H4 (cell line): ENCODE measurements at regions not wholly inside any gene's neighbourhood (a gene's known extent, or its start where the extent isn't known, plus 50 kb on each side); places are given as distances from the start of the nearest gene placed in this dataset.
"Not testable (repeated sequence)": the region's sequence is repeated elsewhere in the genome, so short reads cannot be mapped to it uniquely, and the experiment has no call there.

Source experiments
- DNase-seq: peaks from one replicate; pipeline ENCODE4 v3.0.0-alpha.2; 2015; ENCODE audit warnings: low spot score

GRCh38 chr21:27382404-27382803 is 415.5 kb upstream of the ADAMTS5 start:
- DNase-seq, result no peak

GRCh38 chr21:27380303-27380702 is 413.4 kb upstream of the ADAMTS5 start:
- no peak for DNase-seq

- no peak for DNase-seq
Observed at GRCh38 chr21:27379354-27379753, 412.5 kb upstream of the ADAMTS5 start.

GRCh38 chr21:27372381-27372780 is 405.5 kb upstream of the ADAMTS5 start:
- DNase-seq, result no peak

- no peak for DNase-seq
Observed at GRCh38 chr21:27371975-27372331, 405.1 kb upstream of the ADAMTS5 start.

- DNase-seq, result no peak
Observed at GRCh38 chr21:27371115-27371974, 404.5 kb upstream of the ADAMTS5 start.

- no peak for DNase-seq
Observed at GRCh38 chr21:27369978-27370571, 403.2 kb upstream of the ADAMTS5 start.

- no peak for DNase-seq
Observed at GRCh38 chr21:27369234-27369633, 402.3 kb upstream of the ADAMTS5 start.

- no peak for DNase-seq
Observed at GRCh38 chr21:27366646-27367235, 399.9 kb upstream of the ADAMTS5 start.

- no peak for DNase-seq
Observed at GRCh38 chr21:27366036-27366435, 399.1 kb upstream of the ADAMTS5 start.

- peak; percentile 46 for DNase-seq
Observed at GRCh38 chr21:27365394-27365793, 398.5 kb upstream of the ADAMTS5 start.

GRCh38 chr21:27363719-27364477 is 397.0 kb upstream of the ADAMTS5 start:
- no peak for DNase-seq

GRCh38 chr21:27362249-27362648 is 395.4 kb upstream of the ADAMTS5 start:
- peak; percentile 21 for DNase-seq

- peak; percentile 52 for DNase-seq
Observed at GRCh38 chr21:27359141-27359540, 392.3 kb upstream of the ADAMTS5 start.

- no peak for DNase-seq
Observed at GRCh38 chr21:27352885-27353284, 386.0 kb upstream of the ADAMTS5 start.

GRCh38 chr21:27346041-27346448 is 379.2 kb upstream of the ADAMTS5 start:
- DNase-seq, result no peak

- peak; percentile 29 for DNase-seq
Observed at GRCh38 chr21:27339902-27340301, 373.0 kb upstream of the ADAMTS5 start.

- DNase-seq, result not testable (repeated sequence)
Observed at GRCh38 chr21:27338007-27338406, 371.1 kb upstream of the ADAMTS5 start.

- DNase-seq, result no peak
Observed at GRCh38 chr21:27333096-27333495, 366.2 kb upstream of the ADAMTS5 start.

- no peak for DNase-seq
Observed at GRCh38 chr21:27329255-27329851, 362.5 kb upstream of the ADAMTS5 start.

- DNase-seq, result no peak
Observed at GRCh38 chr21:27326301-27326700, 359.4 kb upstream of the ADAMTS5 start.

GRCh38 chr21:27323331-27323730 is 356.4 kb upstream of the ADAMTS5 start:
- DNase-seq, result no peak
